ENCODE measurements at regions not wholly inside any gene's neighbourhood (a gene's known extent, or its start where the extent isn't known, plus 50 kb on each side); places are given as distances from the start of the nearest gene placed in this dataset.

DNA sequence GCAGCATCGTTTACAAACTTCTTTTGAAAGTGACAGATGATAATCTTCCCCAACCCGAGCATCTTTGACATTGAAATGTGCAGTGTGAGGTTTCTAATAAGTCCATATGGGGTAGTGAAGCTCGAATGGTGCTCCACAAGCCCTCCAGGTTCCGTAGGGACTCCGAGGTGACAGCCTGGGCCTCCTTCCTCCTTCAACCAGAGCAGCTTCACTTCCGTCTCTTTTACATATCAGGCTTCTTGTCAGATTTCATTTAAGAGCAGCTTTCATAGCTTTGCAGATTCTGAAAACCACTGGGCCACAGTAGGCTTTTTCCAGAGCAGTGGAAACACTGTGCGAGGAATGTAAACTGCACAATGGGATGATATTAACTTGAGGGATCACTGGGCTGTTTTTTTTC lies 103.6 kb upstream of the CPM start:
- POLR2A ChIA-PET, result no interaction called here
- CTCF ChIA-PET, result no interaction called here
- Histone ChIP-seq H3K79me2 (ENCODE audit: control insufficient read depth, insufficient read depth, low read length) (no peaks in the 10 kb centered on the region), H3K4me2 (ENCODE audit: control insufficient read depth, insufficient read depth) (no peak overlapping the region), H3K4me1 (ENCODE audit: control insufficient read depth, insufficient read depth, low read length) (no peaks in the 10 kb centered on the region), H2AFZ (ENCODE audit: control insufficient read depth, low read depth, low read length) (no peak overlapping the region), H3K4me3 (no peak overlapping the region), H4K20me1 (ENCODE audit: control insufficient read depth, insufficient read depth) (no peaks in the 10 kb centered on the region), H3K9ac (ENCODE audit: control insufficient read depth, insufficient read depth, low read length) (no peak overlapping the region), H3K27me3 (replicated peaks in 1 of 2; ENCODE audit: control insufficient read depth in 2 of 2, insufficient read depth in 2 of 2, low read length in 1 of 2) (no peaks in the 10 kb centered on the region), H3K27ac (ENCODE audit: control insufficient read depth, insufficient read depth) (no peak overlapping the region), H3K36me3 (ENCODE audit: control insufficient read depth in 2 of 2, insufficient read depth in 2 of 2, low read length in 1 of 2) (no peaks in the 10 kb centered on the region), H3K9me3 (replicated peaks; ENCODE audit: control insufficient read depth, insufficient read depth, low read length) (no peaks in the 10 kb centered on the region)
- TF ChIP-seq KLF5 (IDR thresholded peaks at IDR 0.05; ENCODE audit: partially characterized antibody) (no peak), BHLHE40 (IDR thresholded peaks at IDR 0.05; ENCODE audit: borderline replicate concordance in 1 of 2, low read depth in 2 of 2, low read length in 1 of 2) (no peak), MYC (IDR thresholded peaks at IDR 0.05; ENCODE audit: insufficient read depth, insufficient read length, insufficient replicate concordance, low read length, severe bottlenecking) (no peak), GATAD2B (conservative IDR thresholded peaks at IDR 0.05; ENCODE audit: low read depth) (no peak), POU2F2 (IDR thresholded peaks at IDR 0.05; ENCODE audit: borderline replicate concordance, low read depth, low read length) (no peak), FOS (IDR thresholded peaks at IDR 0.05; ENCODE audit: borderline replicate concordance, extremely low read depth, insufficient read length) (no peak), MTA2 (IDR thresholded peaks at IDR 0.05; ENCODE audit: low read depth) (no peak), RAD21 (IDR thresholded peaks at IDR 0.05; ENCODE audit: insufficient read depth, low read depth, low read length) (no peak)
- TF ChIP-seq, protein P1, sequence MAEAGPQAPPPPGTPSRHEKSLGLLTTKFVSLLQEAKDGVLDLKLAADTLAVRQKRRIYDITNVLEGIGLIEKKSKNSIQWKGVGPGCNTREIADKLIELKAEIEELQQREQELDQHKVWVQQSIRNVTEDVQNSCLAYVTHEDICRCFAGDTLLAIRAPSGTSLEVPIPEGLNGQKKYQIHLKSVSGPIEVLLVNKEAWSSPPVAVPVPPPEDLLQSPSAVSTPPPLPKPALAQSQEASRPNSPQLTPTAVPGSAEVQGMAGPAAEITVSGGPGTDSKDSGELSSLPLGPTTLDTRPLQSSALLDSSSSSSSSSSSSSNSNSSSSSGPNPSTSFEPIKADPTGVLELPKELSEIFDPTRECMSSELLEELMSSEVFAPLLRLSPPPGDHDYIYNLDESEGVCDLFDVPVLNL (IDR thresholded peaks at IDR 0.05; ENCODE audit: low read depth, low read length), result no peak
- no peak for FAIRE-seq
- no peak for ATAC-seq
- DNase-seq (ENCODE audit: low read depth, low spot score), result no peak
- SMC1A ChIA-PET (ENCODE audit: uncharacterized antibody, unreplicated experiment), result interaction anchor here (0.6 to 1.2 kb wide), 3 partner anchors 27 to 174 kb away, joined by 3 read pairs; no protein-coding TSS in a partner anchor
- RAD21 ChIA-PET (ENCODE audit: unreplicated experiment), result no interaction called here
- intact Hi-C loops (cut with micrococcal nuclease; ENCODE audit: unreplicated experiment) (no loop called here), in situ Hi-C loops (cut with MboI) (no loop called here)
- 42% methylated on average over 7 of the region's 7 CpGs for WGBS (ENCODE audit: insufficient coverage, insufficient replicate concordance, low lambda C conversion rate, missing lambda C conversion rate)
- no TSS peak for BruUV-seq (replicated peaks)
